ENCODE measurements at regions not wholly inside any gene's neighbourhood (a gene's known extent, or its start where the extent isn't known, plus 50 kb on each side); places are given as distances from the start of the nearest gene placed in this dataset.
"Not testable (repeated sequence)": the region's sequence is repeated elsewhere in the genome, so short reads cannot be mapped to it uniquely, and the experiment has no call there.

GRCh38 chr1:102699524-102699923 is 408.8 kb downstream of the COL11A1 start:
- H3K36me3 ChIP-seq (ENCODE audit: control insufficient read depth, insufficient read depth, low read length) = no peaks in the 10 kb centered on the region
- no peak for DNase-seq (ENCODE audit: low read depth in 4 of 6, low spot score in 6 of 6)
- no CpG with 5 or more reads among the region's 1 CpG for WGBS (ENCODE audit: insufficient coverage)
- H3K4me1 ChIP-seq (ENCODE audit: control insufficient read depth, insufficient read depth, low read length) = no peaks in the 10 kb centered on the region
- H3K27ac ChIP-seq (ENCODE audit: low read depth, low read length) = no peak overlapping the region
- no peaks in the 10 kb centered on the region for H3K27me3 ChIP-seq (ENCODE audit: control insufficient read depth, insufficient read depth, low read length)
- no peaks in the 10 kb centered on the region for H3K9me3 ChIP-seq (ENCODE audit: control insufficient read depth, insufficient read depth, low read length)
- H3K4me3 ChIP-seq (ENCODE audit: low read depth, low read length) = no peak overlapping the region

- Histone ChIP-seq H3K27me3 (ENCODE audit: control insufficient read depth, insufficient read depth, low read length) (no peaks in the 10 kb centered on the region), H3K9me3 (ENCODE audit: control insufficient read depth, insufficient read depth, low read length) (no peaks in the 10 kb centered on the region), H3K4me1 (ENCODE audit: control insufficient read depth, insufficient read depth, low read length) (no peaks in the 10 kb centered on the region), H3K36me3 (ENCODE audit: control insufficient read depth, insufficient read depth, low read length) (no peaks in the 10 kb centered on the region), H3K27ac (ENCODE audit: low read depth, low read length) (no peak overlapping the region), H3K4me3 (ENCODE audit: low read depth, low read length) (no peak overlapping the region)
- no peak for DNase-seq (ENCODE audit: low read depth in 4 of 6, low spot score in 6 of 6)
- WGBS (ENCODE audit: insufficient coverage) = no CpG with 5 or more reads among the region's 1 CpG
Observed at GRCh38 chr1:102693345-102693744, 415.0 kb downstream of the COL11A1 start.

- Histone ChIP-seq H3K36me3 (ENCODE audit: control insufficient read depth, insufficient read depth, low read length) (no peaks in the 10 kb centered on the region), H3K4me3 (ENCODE audit: low read depth, low read length) (no peak overlapping the region), H3K27me3 (ENCODE audit: control insufficient read depth, insufficient read depth, low read length) (no peaks in the 10 kb centered on the region), H3K4me1 (ENCODE audit: control insufficient read depth, insufficient read depth, low read length) (no peaks in the 10 kb centered on the region), H3K9me3 (ENCODE audit: control insufficient read depth, insufficient read depth, low read length) (no peaks in the 10 kb centered on the region), H3K27ac (ENCODE audit: low read depth, low read length) (no peak overlapping the region)
- WGBS (ENCODE audit: insufficient coverage) = 100% methylated on average over 1 of the region's 1 CpG
- DNase-seq (ENCODE audit: low read depth in 4 of 6, low spot score in 6 of 6) = no peak
Observed at GRCh38 chr1:102691592-102692090, 416.7 kb downstream of the COL11A1 start.

- no peak for DNase-seq (ENCODE audit: low read depth in 4 of 6, low spot score in 6 of 6)
- no peak overlapping the region for H3K4me3 ChIP-seq (ENCODE audit: low read depth, low read length)
- no peaks in the 10 kb centered on the region for H3K27me3 ChIP-seq (ENCODE audit: control insufficient read depth, insufficient read depth, low read length)
- no peak overlapping the region for H3K27ac ChIP-seq (ENCODE audit: low read depth, low read length)
- WGBS (ENCODE audit: insufficient coverage) = 100% methylated on average over 1 of the region's 2 CpGs
- no peaks in the 10 kb centered on the region for H3K9me3 ChIP-seq (ENCODE audit: control insufficient read depth, insufficient read depth, low read length)
- H3K4me1 ChIP-seq (ENCODE audit: control insufficient read depth, insufficient read depth, low read length) = no peaks in the 10 kb centered on the region
- H3K36me3 ChIP-seq (ENCODE audit: control insufficient read depth, insufficient read depth, low read length) = no peaks in the 10 kb centered on the region
Observed at GRCh38 chr1:102687383-102687782, 420.9 kb downstream of the COL11A1 start.

GRCh38 chr1:102661481-102661880 is 446.8 kb downstream of the COL11A1 start:
- Histone ChIP-seq H3K4me3 (ENCODE audit: low read depth, low read length) (no peak overlapping the region), H3K36me3 (ENCODE audit: control insufficient read depth, insufficient read depth, low read length) (no peaks in the 10 kb centered on the region), H3K27ac (ENCODE audit: low read depth, low read length) (no peak overlapping the region), H3K27me3 (ENCODE audit: control insufficient read depth, insufficient read depth, low read length) (no peaks in the 10 kb centered on the region), H3K4me1 (ENCODE audit: control insufficient read depth, insufficient read depth, low read length) (no peaks in the 10 kb centered on the region), H3K9me3 (ENCODE audit: control insufficient read depth, insufficient read depth, low read length) (no peaks in the 10 kb centered on the region)
- WGBS (ENCODE audit: insufficient coverage) = 95% methylated on average over 10 of the region's 13 CpGs
- no peak for DNase-seq (ENCODE audit: low read depth in 4 of 6, low spot score in 6 of 6)

GRCh38 chr1:102659876-102660483 is 448.3 kb downstream of the COL11A1 start:
- H3K36me3 ChIP-seq (ENCODE audit: control insufficient read depth, insufficient read depth, low read length); H3K4me1 ChIP-seq (ENCODE audit: control insufficient read depth, insufficient read depth, low read length); H3K4me3 ChIP-seq (ENCODE audit: low read depth, low read length); H3K27ac ChIP-seq (ENCODE audit: low read depth, low read length); H3K27me3 ChIP-seq (ENCODE audit: control insufficient read depth, insufficient read depth, low read length); DNase-seq (ENCODE audit: low read depth in 4 of 6, low spot score in 6 of 6); H3K9me3 ChIP-seq (ENCODE audit: control insufficient read depth, insufficient read depth, low read length): not testable (repeated sequence)
- 98% methylated on average over 38 of the region's 47 CpGs for WGBS (ENCODE audit: insufficient coverage)

GRCh38 chr1:102655034-102655433 is 453.3 kb downstream of the COL11A1 start:
- H3K4me1 ChIP-seq (ENCODE audit: control insufficient read depth, insufficient read depth, low read length) = no peaks in the 10 kb centered on the region
- H3K4me3 ChIP-seq (ENCODE audit: low read depth, low read length) = no peak overlapping the region
- H3K27ac ChIP-seq (ENCODE audit: low read depth, low read length) = no peak overlapping the region
- H3K27me3 ChIP-seq (ENCODE audit: control insufficient read depth, insufficient read depth, low read length) = no peaks in the 10 kb centered on the region
- H3K36me3 ChIP-seq (ENCODE audit: control insufficient read depth, insufficient read depth, low read length) = no peaks in the 10 kb centered on the region
- DNase-seq (ENCODE audit: low read depth in 4 of 6, low spot score in 6 of 6) = no peak
- no peaks in the 10 kb centered on the region for H3K9me3 ChIP-seq (ENCODE audit: control insufficient read depth, insufficient read depth, low read length)
- 95% methylated on average over 3 of the region's 8 CpGs for WGBS (ENCODE audit: insufficient coverage)

GRCh38 chr1:102640872-102641271 is 467.4 kb downstream of the COL11A1 start:
- Histone ChIP-seq H3K4me1 (ENCODE audit: control insufficient read depth, insufficient read depth, low read length) (no peaks in the 10 kb centered on the region), H3K36me3 (ENCODE audit: control insufficient read depth, insufficient read depth, low read length) (no peaks in the 10 kb centered on the region), H3K27ac (ENCODE audit: low read depth, low read length) (no peak overlapping the region), H3K27me3 (ENCODE audit: control insufficient read depth, insufficient read depth, low read length) (no peaks in the 10 kb centered on the region), H3K4me3 (ENCODE audit: low read depth, low read length) (no peak overlapping the region), H3K9me3 (ENCODE audit: control insufficient read depth, insufficient read depth, low read length) (no peaks in the 10 kb centered on the region)
- no CpG with 5 or more reads among the region's 1 CpG for WGBS (ENCODE audit: insufficient coverage)
- no peak for DNase-seq (ENCODE audit: low read depth in 4 of 6, low spot score in 6 of 6)

- Histone ChIP-seq H3K4me1 (ENCODE audit: control insufficient read depth, insufficient read depth, low read length) (no peaks in the 10 kb centered on the region), H3K9me3 (ENCODE audit: control insufficient read depth, insufficient read depth, low read length) (no peaks in the 10 kb centered on the region), H3K27ac (ENCODE audit: low read depth, low read length) (no peak overlapping the region), H3K36me3 (ENCODE audit: control insufficient read depth, insufficient read depth, low read length) (no peaks in the 10 kb centered on the region), H3K4me3 (ENCODE audit: low read depth, low read length) (no peak overlapping the region), H3K27me3 (ENCODE audit: control insufficient read depth, insufficient read depth, low read length) (no peaks in the 10 kb centered on the region)
- no CpG with 5 or more reads among the region's 1 CpG for WGBS (ENCODE audit: insufficient coverage)
- no peak for DNase-seq (ENCODE audit: low read depth in 4 of 6, low spot score in 6 of 6)
Observed at GRCh38 chr1:102640312-102640711, 468.0 kb downstream of the COL11A1 start.

- Histone ChIP-seq H3K9me3 (ENCODE audit: control insufficient read depth, insufficient read depth, low read length) (no peaks in the 10 kb centered on the region), H3K36me3 (ENCODE audit: control insufficient read depth, insufficient read depth, low read length) (no peaks in the 10 kb centered on the region), H3K4me3 (ENCODE audit: low read depth, low read length) (no peak overlapping the region), H3K27me3 (ENCODE audit: control insufficient read depth, insufficient read depth, low read length) (no peaks in the 10 kb centered on the region), H3K27ac (ENCODE audit: low read depth, low read length) (no peak overlapping the region), H3K4me1 (ENCODE audit: control insufficient read depth, insufficient read depth, low read length) (no peaks in the 10 kb centered on the region)
- 83% methylated on average over 1 of the region's 3 CpGs for WGBS (ENCODE audit: insufficient coverage)
- peak in 1 of 6 donors; percentile 52 for DNase-seq (ENCODE audit: low read depth in 4 of 6, low spot score in 6 of 6)
Observed at GRCh38 chr1:102631691-102632090, 476.6 kb downstream of the COL11A1 start.

All from spinal cord (tissue), 9 donors.